Cardiac muscle cell (in vitro differentiated cells and primary cell): ENCODE measurements at regions not wholly inside any gene's neighbourhood (a gene's known extent, or its start where the extent isn't known, plus 50 kb on each side); places are given as distances from the start of the nearest gene placed in this dataset.
A peak's percentile ranks its signal among the peaks of the same experiment; 100 is the strongest.

Source experiments
- DNase-seq, 2 donors: peaks; one replicate each; pipeline versions ENCODE4 v3.0.0 to v3.0.0-alpha.2; 2010 to 2017; ENCODE audit warnings: low read depth in 1 of 2, low spot score in 1 of 2
- H3K27ac ChIP-seq: fragments of 200-600 bp; sonication (generic); 2 replicates; pipeline ENCODE4 v1.5.1; 2016
- H3K27me3 ChIP-seq: fragments of 200-600 bp; sonication (generic); 2 replicates; pipeline ENCODE4 v1.6.0; 2016; ENCODE audit warnings: control low read depth
- H3K36me3 ChIP-seq: fragments of 200-600 bp; sonication (generic); 2 replicates; pipeline ENCODE4 v1.5.1; 2016; ENCODE audit warnings: control low read depth
- H3K4me1 ChIP-seq: fragments of 200-600 bp; sonication (generic); 2 replicates; pipeline ENCODE4 v1.8.1; 2017; ENCODE audit warnings: low read depth, mild to moderate bottlenecking, mixed run types
- H3K4me3 ChIP-seq: fragments of 200-600 bp; sonication (generic); 2 replicates; pipeline ENCODE4 v1.5.1; 2016; ENCODE audit warnings: mild to moderate bottlenecking
- H3K9me3 ChIP-seq: fragments of 200-600 bp; sonication (generic); 2 replicates; pipeline ENCODE4 v1.5.1; 2017; ENCODE audit warnings: low read depth, mild to moderate bottlenecking, control low read depth
- CTCF ChIP-seq: IDR thresholded peaks from 2 replicates; pipeline ENCODE4 v1.5.1; 2012; ENCODE audit warnings: low read depth, mild to moderate bottlenecking, low read length

GRCh38 chr1:59014827-59015226 lies 231.0 kb upstream of the JUN start:
- no peak for TF ChIP-seq CTCF
- H3K4me3 ChIP-seq = no peak overlapping the region
- no peak overlapping the region for H3K27ac ChIP-seq
- peaks cover 4% of the 10 kb centered on the region for H3K4me1 ChIP-seq
- no peak for DNase-seq
- H3K36me3 ChIP-seq = no peaks in the 10 kb centered on the region
- H3K9me3 ChIP-seq = no peaks in the 10 kb centered on the region
- no peaks in the 10 kb centered on the region for H3K27me3 ChIP-seq

GRCh38 chr1:59015708-59016107 lies 231.9 kb upstream of the JUN start:
- no peaks in the 10 kb centered on the region for H3K9me3 ChIP-seq
- H3K27ac ChIP-seq = no peak overlapping the region
- H3K4me1 ChIP-seq = peaks cover 4% of the 10 kb centered on the region
- H3K27me3 ChIP-seq = no peaks in the 10 kb centered on the region
- no peaks in the 10 kb centered on the region for H3K36me3 ChIP-seq
- DNase-seq = peak in 1 of 2 donors; percentile 59
- no peak overlapping the region for H3K4me3 ChIP-seq
- no peak for TF ChIP-seq CTCF

DNA sequence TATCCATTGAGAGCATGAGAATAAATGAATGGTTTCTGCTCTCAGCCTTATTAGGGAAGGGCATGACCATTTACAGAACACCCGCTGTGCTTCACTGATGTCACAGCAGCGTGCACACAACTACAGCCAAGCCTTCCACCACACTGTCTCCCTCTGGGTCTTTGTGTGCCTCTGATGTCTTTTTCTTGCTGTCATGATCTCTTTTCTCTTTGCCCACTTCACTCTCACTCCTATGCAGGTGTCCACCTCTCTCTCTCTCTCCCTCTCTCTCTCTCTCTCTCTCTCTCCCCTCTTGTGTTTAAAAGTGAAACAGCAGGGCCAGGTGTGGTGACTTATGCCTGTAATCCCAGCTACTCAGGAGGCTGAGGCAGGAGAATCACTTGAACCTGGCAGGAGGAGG lies 232.5 kb upstream of the JUN start:
- H3K36me3 ChIP-seq = no peaks in the 10 kb centered on the region
- peaks cover 4% of the 10 kb centered on the region for H3K4me1 ChIP-seq

GRCh38 chr1:59017501-59018231 lies 233.8 kb upstream of the JUN start:
- Histone ChIP-seq H3K27ac (no peak overlapping the region), H3K4me1 (peaks cover 4% of the 10 kb centered on the region), H3K4me3 (no peak overlapping the region), H3K36me3 (no peaks in the 10 kb centered on the region), H3K9me3 (no peaks in the 10 kb centered on the region), H3K27me3 (no peaks in the 10 kb centered on the region)
- peak in 1 of 2 donors; percentile 11 for DNase-seq
- TF ChIP-seq CTCF = no peak

More for the DNA sequence above, 232.5 kb upstream of the JUN start:
- DNase-seq = no peak
- H3K4me3 ChIP-seq = no peak overlapping the region
- H3K27ac ChIP-seq = no peak overlapping the region
- H3K9me3 ChIP-seq = no peaks in the 10 kb centered on the region
- H3K27me3 ChIP-seq = no peaks in the 10 kb centered on the region
- no peak for TF ChIP-seq CTCF

GRCh38 chr1:59018446-59018845 lies 234.6 kb upstream of the JUN start:
- Histone ChIP-seq H3K27me3 (no peaks in the 10 kb centered on the region), H3K36me3 (no peaks in the 10 kb centered on the region), H3K4me3 (no peak overlapping the region), H3K9me3 (no peaks in the 10 kb centered on the region), H3K4me1 (peaks cover 2% of the 10 kb centered on the region), H3K27ac (no peak overlapping the region)
- DNase-seq = no peak
- TF ChIP-seq CTCF = no peak
